Erythroblast (primary cell): ENCODE measurements at regions not wholly inside any gene's neighbourhood (a gene's known extent, or its start where the extent isn't known, plus 50 kb on each side); places are given as distances from the start of the nearest gene placed in this dataset.

Experiments
- GATA1 ChIP-seq: IDR thresholded peaks from 2 replicates; pipeline ENCODE4 v1.6.1; 2011; ENCODE audit warnings: low read depth, mild to moderate bottlenecking, control low read depth, low read length, moderate library complexity
- POLR2A ChIP-seq: IDR thresholded peaks from 2 replicates; pipeline ENCODE4 v1.6.1; 2011; ENCODE audit warnings: mild to moderate bottlenecking, low read length

GRCh38 chr14:49134940-49135339 lies 451.2 kb downstream of the RPS29 start:
- TF ChIP-seq POLR2A (no peak), GATA1 (no peak)
